IMR-90 (cell line): ENCODE measurements at regions not wholly inside any gene's neighbourhood (a gene's known extent, or its start where the extent isn't known, plus 50 kb on each side); places are given as distances from the start of the nearest gene placed in this dataset.

Experiments
- ATAC-seq: fragments of 200-7000 bp; cut with Tn5 transposase; 2 replicates; pipeline ENCODE4 v1.9.1; 2020; ENCODE audit warnings: low read depth, mild to moderate bottlenecking, moderate library complexity
- BruUV-seq: library from RNA; stranded (reverse); fragments of 400-500 nt; replicated peaks from 2 replicates; lab custom pipeline; 2021; lab: Mats Ljungman, UMichigan
- CTCF ChIA-PET: fragments of 300-600 bp; formaldehyde crosslinking; extraction: SDS; loops from one replicate; lab custom pipeline; 2021; ENCODE audit warnings: antibody characterized with exemption; lab: Yijun Ruan, JAX
- POLR2A ChIA-PET: fragments of 300-600 bp; sonication (Branson Sonifier 250); formaldehyde crosslinking; loops from one replicate; lab custom pipeline; 2022; ENCODE audit warnings: antibody characterized with exemption; ENCODE audit not compliant: unreplicated experiment; lab: Charles Lee
- DNase-seq: peaks from one replicate; pipeline ENCODE4 v3.0.0; 2013
- H2AFZ ChIP-seq: replicated peaks from 2 replicates; pipeline ENCODE3; 2013; ENCODE audit warnings: low read length, mild to moderate bottlenecking; ENCODE audit not compliant: poor library complexity
- H2AK5ac ChIP-seq: 2 replicates; pipeline ENCODE4 v1.6.1; 2013; ENCODE audit warnings: low read depth, low read length, inconsistent platforms
- H2AK9ac ChIP-seq: replicated peaks from 2 replicates; pipeline ENCODE3; 2013; ENCODE audit warnings: mild to moderate bottlenecking, low read depth, low read length, moderate library complexity; ENCODE audit not compliant: poor library complexity
- H2BK120ac ChIP-seq: 2 replicates; pipeline ENCODE4 v1.6.1; 2013; ENCODE audit warnings: low read depth, low read length, inconsistent platforms
- H2BK15ac ChIP-seq: 3 replicates; pipeline ENCODE4 v1.6.1; 2013; ENCODE audit warnings: low read depth, low read length, inconsistent platforms
- H2BK20ac ChIP-seq: 2 replicates; pipeline ENCODE4 v1.6.1; 2013; ENCODE audit warnings: low read depth, mild to moderate bottlenecking, inconsistent platforms, low read length, moderate library complexity
- H2BK5ac ChIP-seq: 2 replicates; pipeline ENCODE4 v1.6.1; 2013; ENCODE audit warnings: mild to moderate bottlenecking, low read depth, low read length, inconsistent platforms; ENCODE audit not compliant: poor library complexity, severe bottlenecking
- H3K14ac ChIP-seq: replicated peaks from 2 replicates; pipeline ENCODE4 v1.6.1; 2013; ENCODE audit warnings: low read depth, low read length, inconsistent platforms
- H3K18ac ChIP-seq: 2 replicates; pipeline ENCODE4 v1.6.1; 2013; ENCODE audit warnings: low read depth, low read length, control low read depth
- H3K23ac ChIP-seq: 2 replicates; pipeline ENCODE4 v1.6.1; 2013; ENCODE audit warnings: low read depth, low read length, inconsistent platforms
- H3K27ac ChIP-seq: 2 replicates; pipeline ENCODE4 v1.5.1; 2013; ENCODE audit warnings: mild to moderate bottlenecking, control low read depth, low read length; ENCODE audit not compliant: insufficient read depth
- H3K27me3 ChIP-seq: 2 replicates; pipeline ENCODE4 v1.6.1; 2013; ENCODE audit warnings: low read length; ENCODE audit not compliant: control insufficient read depth, insufficient read depth
- H3K36me3 ChIP-seq: 2 replicates; pipeline ENCODE4 v1.6.1; 2013; ENCODE audit warnings: low read length, mixed read lengths; ENCODE audit not compliant: control insufficient read depth, insufficient read depth
- H3K4ac ChIP-seq: 2 replicates; pipeline ENCODE4 v1.6.1; 2013; ENCODE audit warnings: low read depth, low read length, inconsistent platforms
- H3K4me1 ChIP-seq: 2 replicates; pipeline ENCODE4 v1.6.1; 2013; ENCODE audit warnings: low read length, mixed read lengths; ENCODE audit not compliant: control insufficient read depth, insufficient read depth
- H3K4me2 ChIP-seq: 2 replicates; pipeline ENCODE4 v1.6.1; 2013; ENCODE audit warnings: low read depth, mild to moderate bottlenecking, control low read depth, low read length, moderate library complexity
- H3K4me3 ChIP-seq: 2 replicates; pipeline ENCODE4 v1.5.1; 2013; ENCODE audit warnings: low read depth, mild to moderate bottlenecking, control low read depth, low read length, moderate library complexity; ENCODE audit not compliant: insufficient read depth
- H3K56ac ChIP-seq: 2 replicates; pipeline ENCODE4 v1.6.1; 2013; ENCODE audit warnings: low read length, inconsistent platforms; ENCODE audit not compliant: insufficient read depth; ENCODE audit errors: extremely low read depth
- H3K79me1 ChIP-seq, 2 experiments: 2 replicates each; pipeline ENCODE4 v1.6.1; 2013; ENCODE audit warnings: low read length in 2 of 2, inconsistent platforms in 1 of 2, low read depth in 1 of 2
- H3K9ac ChIP-seq: 2 replicates; pipeline ENCODE4 v1.6.1; 2013; ENCODE audit warnings: low read depth, low read length, control low read depth
- H3K9me1 ChIP-seq: 2 replicates; pipeline ENCODE4 v1.6.1; 2013; ENCODE audit warnings: low read length, inconsistent platforms; ENCODE audit not compliant: insufficient read depth
- H3K9me3 ChIP-seq: 2 replicates; pipeline ENCODE4 v1.6.1; 2013; ENCODE audit warnings: low read length; ENCODE audit not compliant: control insufficient read depth, insufficient read depth
- H4K20me1 ChIP-seq: 2 replicates; pipeline ENCODE4 v1.6.1; 2013; ENCODE audit warnings: low read length, inconsistent platforms; ENCODE audit not compliant: insufficient read depth
- H4K5ac ChIP-seq: 2 replicates; pipeline ENCODE4 v1.6.1; 2013; ENCODE audit warnings: mild to moderate bottlenecking, low read depth, low read length, control low read depth
- H4K8ac ChIP-seq, 2 experiments: 2 replicates each; pipeline ENCODE4 v1.6.1; 2013; ENCODE audit warnings: low read depth in 2 of 2, low read length in 2 of 2, control low read depth in 1 of 2, inconsistent platforms in 1 of 2
- H4K91ac ChIP-seq: 2 replicates; pipeline ENCODE4 v1.6.1; 2013; ENCODE audit warnings: low read depth, low read length, inconsistent platforms; ENCODE audit not compliant: insufficient read depth
- MAZ ChIP-seq: IDR thresholded peaks from 2 replicates; pipeline ENCODE4 v1.6.1; 2012; ENCODE audit warnings: low read depth, mild to moderate bottlenecking, low read length, improper control_type of control experiment, moderate library complexity, borderline replicate concordance
- WGBS, 2 experiments: methylation state at CpG; one replicate each; pipeline versions ENCODE4 v1.1.5 to v1.1.7; 2013; ENCODE audit warnings: missing lambda C conversion rate in 2 of 2; ENCODE audit not compliant: insufficient read length in 1 of 2; ENCODE audit errors: extremely low coverage in 2 of 2; 5-methylcytosine and 5-hydroxymethylcytosine counted together
- dilution Hi-C: fragments of 300-500 bp; cut with HindIII; formaldehyde crosslinking; loops from one replicate; pipeline ENCODE4 v1.14.3; 2018; ENCODE audit warnings: low sequenced_read_pairs; ENCODE audit not compliant: unreplicated experiment
- in situ Hi-C: fragments of 300-500 bp; cut with MboI; formaldehyde crosslinking; loops from 3 replicates; pipeline ENCODE4 v1.14.3; 2019; ENCODE audit warnings: low sequenced_read_pairs, inconsistent platforms, mixed read lengths
- intact Hi-C: fragments of 100-400 bp; cut with micrococcal nuclease; formaldehyde crosslinking; loops from 2 replicates; pipeline ENCODE4 v1.10.0; 2022

DNA sequence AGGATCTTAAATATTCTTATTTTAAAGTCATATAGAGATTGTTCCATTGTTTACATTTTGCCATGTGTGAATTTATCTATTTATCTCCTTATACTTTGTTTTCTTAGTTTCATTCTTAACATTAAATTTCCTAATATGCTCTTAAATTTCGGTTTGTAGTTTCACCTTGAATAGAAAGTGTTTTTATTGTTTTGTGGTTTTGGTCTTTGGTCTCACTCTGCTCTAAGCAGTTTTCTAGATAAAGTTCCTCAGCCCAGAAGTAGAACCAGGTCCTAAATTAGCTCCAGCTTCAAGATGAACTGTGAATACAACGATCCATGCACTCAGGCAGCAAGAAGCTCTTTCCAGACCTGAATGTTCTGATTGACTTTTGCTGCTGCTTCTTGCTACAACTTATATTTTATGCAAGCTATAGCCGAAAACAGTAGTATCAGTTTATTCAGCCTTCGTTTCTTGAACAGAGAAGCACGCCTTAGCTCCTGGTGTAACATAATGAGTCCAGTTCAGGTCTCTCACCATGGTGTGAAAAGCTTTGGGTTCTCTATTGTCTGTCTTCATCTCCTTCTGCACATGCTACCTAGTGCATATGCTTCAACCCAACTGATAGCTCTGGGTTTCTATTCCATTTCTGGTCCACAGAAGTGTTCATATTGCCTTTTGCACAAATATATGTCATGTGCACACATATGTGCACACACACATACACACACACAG lies 95.3 kb downstream of the SEM1 start:
- H3K9me1 ChIP-seq: no peaks in the 10 kb centered on the region
- H3K27ac ChIP-seq: no peak overlapping the region
- no peak overlapping the region for H2BK15ac ChIP-seq
- no peaks in the 10 kb centered on the region for H3K9me3 ChIP-seq
- H2AFZ ChIP-seq: no peak overlapping the region
- no peaks in the 10 kb centered on the region for H3K36me3 ChIP-seq
- ChIA-PET CTCF (no interaction called here), POLR2A (no interaction called here)
- no peak for TF ChIP-seq MAZ
- no peaks in the 10 kb centered on the region for H3K79me1 ChIP-seq
- H3K23ac ChIP-seq: no peak overlapping the region
- no peak overlapping the region for H3K4me2 ChIP-seq
- no peaks in the 10 kb centered on the region for H4K20me1 ChIP-seq
- no peak overlapping the region for H3K18ac ChIP-seq
- intact Hi-C loops: no loop called here
- H3K56ac ChIP-seq: no peak overlapping the region
- H2AK9ac ChIP-seq: no peak overlapping the region
- no TSS peak for BruUV-seq
- H3K4me3 ChIP-seq: no peak overlapping the region
- WGBS, 2 experiments: 20% methylated on average over 1 of the region's 5 CpGs; no CpG with 5 or more reads in 1 of the 2 experiments
- H3K14ac ChIP-seq: no peak overlapping the region
- no peak overlapping the region for H2BK5ac ChIP-seq
- H2BK20ac ChIP-seq: no peak overlapping the region
- H4K5ac ChIP-seq: no peak overlapping the region
- H3K9ac ChIP-seq: no peak overlapping the region
- H2AK5ac ChIP-seq: no peak overlapping the region
- no peak for DNase-seq
- in situ Hi-C loops: no loop called here
- no peak overlapping the region for H2BK120ac ChIP-seq
- H4K91ac ChIP-seq: no peak overlapping the region
- no peaks in the 10 kb centered on the region for H3K27me3 ChIP-seq
- ATAC-seq: no peak
- dilution Hi-C loops: no loop called here
- no peaks in the 10 kb centered on the region for H3K4me1 ChIP-seq
- no peak overlapping the region for H4K8ac ChIP-seq
- H3K4ac ChIP-seq: no peak overlapping the region
